ENCODE measurements at regions not wholly inside any gene's neighbourhood (a gene's known extent, or its start where the extent isn't known, plus 50 kb on each side); places are given as distances from the start of the nearest gene placed in this dataset.

GRCh38 chr18:39326772-39327171 lies 1761.2 kb upstream of the CELF4 start:
- Histone ChIP-seq H2AFZ (ENCODE audit: low read length) (no peak overlapping the region), H3K9me2 (ENCODE audit: insufficient read depth, low read length) (no peaks in the 10 kb centered on the region), H4K20me1 (ENCODE audit: insufficient read depth, low read length) (no peaks in the 10 kb centered on the region), H3K4me1 (ENCODE audit: insufficient read depth, low read length, poor library complexity, severe bottlenecking) (no peaks in the 10 kb centered on the region), H3K9me3 (ENCODE audit: low read length) (no peaks in the 10 kb centered on the region), H3K36me3 (ENCODE audit: insufficient read depth, low read length) (no peaks in the 10 kb centered on the region), H3K27ac (ENCODE audit: low read depth, low read length, poor library complexity, severe bottlenecking) (no peak overlapping the region), H3K79me2 (ENCODE audit: insufficient read depth, low read depth, low read length) (no peaks in the 10 kb centered on the region), H3K4me2 (ENCODE audit: low read length) (no peak overlapping the region), H3K4me3 (ENCODE audit: low read depth, low read length, poor library complexity, severe bottlenecking) (no peak overlapping the region)
- intact Hi-C loops (cut with micrococcal nuclease; ENCODE audit: unreplicated experiment): no loop called here
- CTCF ChIA-PET (ENCODE audit: unreplicated experiment): no interaction called here
- POLR2A ChIA-PET: no interaction called here
- TF ChIP-seq EZH2phosphoT487 (IDR thresholded peaks at IDR 0.05; ENCODE audit: borderline replicate concordance, low read depth, low read length) (no peak), CTCF (conservative IDR thresholded peaks at IDR 0.05; ENCODE audit: low read length) (no peak)
- BruUV-seq (replicated peaks): no TSS peak
- DNase-seq (ENCODE audit: low spot score): no peak

GRCh38 chr18:39325973-39326372 lies 1760.4 kb upstream of the CELF4 start:
- Histone ChIP-seq H3K9me2 (ENCODE audit: insufficient read depth, low read length) (no peaks in the 10 kb centered on the region), H3K4me1 (ENCODE audit: insufficient read depth, low read length, poor library complexity, severe bottlenecking) (no peaks in the 10 kb centered on the region), H3K36me3 (ENCODE audit: insufficient read depth, low read length) (no peaks in the 10 kb centered on the region), H3K9me3 (ENCODE audit: low read length) (no peaks in the 10 kb centered on the region), H3K79me2 (ENCODE audit: insufficient read depth, low read depth, low read length) (no peaks in the 10 kb centered on the region), H3K4me3 (ENCODE audit: low read depth, low read length, poor library complexity, severe bottlenecking) (no peak overlapping the region), H3K27ac (ENCODE audit: low read depth, low read length, poor library complexity, severe bottlenecking) (no peak overlapping the region), H3K4me2 (ENCODE audit: low read length) (no peak overlapping the region), H4K20me1 (ENCODE audit: insufficient read depth, low read length) (no peaks in the 10 kb centered on the region), H2AFZ (ENCODE audit: low read length) (no peak overlapping the region)
- POLR2A ChIA-PET: no interaction called here
- no peak for TF ChIP-seq EZH2phosphoT487 (IDR thresholded peaks at IDR 0.05; ENCODE audit: borderline replicate concordance, low read depth, low read length)
- TF ChIP-seq CTCF (conservative IDR thresholded peaks at IDR 0.05; ENCODE audit: low read length): no peak
- CTCF ChIA-PET (ENCODE audit: unreplicated experiment): no interaction called here
- intact Hi-C loops (cut with micrococcal nuclease; ENCODE audit: unreplicated experiment): no loop called here
- BruUV-seq (replicated peaks): no TSS peak
- no peak for DNase-seq (ENCODE audit: low spot score)

- Histone ChIP-seq H3K36me3 (ENCODE audit: insufficient read depth, low read length) (no peaks in the 10 kb centered on the region), H3K79me2 (ENCODE audit: insufficient read depth, low read depth, low read length) (no peaks in the 10 kb centered on the region), H4K20me1 (ENCODE audit: insufficient read depth, low read length) (no peaks in the 10 kb centered on the region), H3K4me1 (ENCODE audit: insufficient read depth, low read length, poor library complexity, severe bottlenecking) (no peaks in the 10 kb centered on the region), H3K9me3 (ENCODE audit: low read length) (no peaks in the 10 kb centered on the region), H3K4me3 (ENCODE audit: low read depth, low read length, poor library complexity, severe bottlenecking) (no peak overlapping the region), H3K27ac (ENCODE audit: low read depth, low read length, poor library complexity, severe bottlenecking) (no peak overlapping the region), H3K9me2 (ENCODE audit: insufficient read depth, low read length) (no peaks in the 10 kb centered on the region), H3K4me2 (ENCODE audit: low read length) (no peak overlapping the region), H2AFZ (ENCODE audit: low read length) (no peak overlapping the region)
- POLR2A ChIA-PET: no interaction called here
- no peak for DNase-seq (ENCODE audit: low spot score)
- TF ChIP-seq EZH2phosphoT487 (IDR thresholded peaks at IDR 0.05; ENCODE audit: borderline replicate concordance, low read depth, low read length): no peak
- no peak for TF ChIP-seq CTCF (conservative IDR thresholded peaks at IDR 0.05; ENCODE audit: low read length)
- BruUV-seq (replicated peaks): no TSS peak
- CTCF ChIA-PET (ENCODE audit: unreplicated experiment): no interaction called here
- intact Hi-C loops (cut with micrococcal nuclease; ENCODE audit: unreplicated experiment): no loop called here
Measured at GRCh38 chr18:39319141-39319540, 1753.5 kb upstream of the CELF4 start.
